Fibroblast of villous mesenchyme (primary cell): ENCODE measurements at regions not wholly inside any gene's neighbourhood (a gene's known extent, or its start where the extent isn't known, plus 50 kb on each side); places are given as distances from the start of the nearest gene placed in this dataset.
"Not testable (repeated sequence)": the region's sequence is repeated elsewhere in the genome, so short reads cannot be mapped to it uniquely, and the experiment has no call there.

Experiments used
- DNase-seq: peaks from one replicate; pipeline ENCODE4 v3.0.0-alpha.2; 2010; ENCODE audit warnings: low read depth
- H3K4me3 ChIP-seq: 2 replicates; pipeline ENCODE4 v1.5.1; 2011; ENCODE audit warnings: low read depth, mild to moderate bottlenecking, low read length
- CTCF ChIP-seq: IDR thresholded peaks from 2 replicates; pipeline ENCODE4 v1.5.1; 2012; ENCODE audit warnings: low read depth, mild to moderate bottlenecking, low read length; ENCODE audit not compliant: insufficient read depth

GRCh38 chr21:17089091-17089491, 423.8 kb upstream of the CXADR start:
- H3K4me3 ChIP-seq: no peak overlapping the region
- DNase-seq: peak; percentile 66
- TF ChIP-seq CTCF: no peak

DNA sequence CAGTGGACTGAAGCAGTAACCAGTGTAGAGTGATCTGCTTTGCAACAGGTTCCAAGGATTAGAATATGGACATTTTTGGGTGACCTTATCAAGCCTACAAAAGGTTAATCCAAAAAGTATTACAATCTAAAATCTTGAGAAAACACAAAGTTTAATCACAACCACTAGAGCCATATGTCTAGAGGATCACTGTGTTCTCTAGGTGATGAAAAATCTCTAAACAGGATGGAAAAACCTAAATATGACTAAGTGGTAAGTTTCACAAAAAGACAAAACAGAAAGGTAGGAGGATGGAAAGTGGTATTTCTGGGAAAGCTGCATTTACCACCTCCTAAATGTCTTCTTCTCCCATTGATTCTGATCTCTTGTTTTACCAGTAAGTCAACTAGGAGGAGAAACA, 411.1 kb upstream of the CXADR start:
- no peak for TF ChIP-seq CTCF
- no peak overlapping the region for H3K4me3 ChIP-seq

DNA sequence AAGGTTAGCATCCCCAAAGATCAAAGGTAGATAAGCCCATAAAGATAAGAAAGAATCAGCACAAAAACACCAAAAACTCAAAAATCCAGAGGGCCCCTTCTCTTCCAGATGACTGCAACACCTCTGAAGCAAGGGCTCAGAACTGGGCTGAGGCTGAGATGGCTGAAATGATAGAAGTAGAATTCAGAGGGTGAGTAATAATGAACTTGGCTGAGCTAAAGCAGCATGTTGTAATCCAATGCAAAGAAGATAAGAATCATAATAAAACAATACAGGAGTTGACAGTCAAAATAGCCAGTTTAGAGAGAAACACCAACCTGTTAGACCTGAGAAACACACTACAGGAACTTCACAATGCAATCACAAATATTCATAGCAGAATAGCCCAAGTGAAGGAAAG, 406.9 kb upstream of the CXADR start:
- TF ChIP-seq CTCF: no peak
- peak; percentile 2 for DNase-seq
- H3K4me3 ChIP-seq: no peak overlapping the region

More for the DNA sequence above, 411.1 kb upstream of the CXADR start:
- no peak for DNase-seq

DNA sequence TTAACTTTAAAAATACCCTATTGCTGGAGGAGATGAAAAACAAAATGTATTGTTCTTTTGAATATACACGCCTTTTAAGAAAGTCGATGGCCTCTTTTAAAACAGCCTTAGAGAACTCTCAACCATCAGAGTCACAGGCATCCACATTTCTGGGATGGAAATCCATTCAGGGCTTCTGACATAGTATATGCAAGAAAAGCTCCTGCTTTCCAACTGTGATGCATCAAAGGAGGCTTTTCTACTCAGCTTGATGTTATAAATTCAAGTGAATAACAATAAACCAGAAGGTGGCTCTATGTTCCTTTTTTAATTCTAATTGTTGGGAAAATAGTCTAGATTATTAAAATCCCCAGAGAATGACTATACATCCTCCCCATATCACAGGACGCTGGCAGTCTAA, 398.8 kb upstream of the CXADR start:
- H3K4me3 ChIP-seq: no peak overlapping the region
- DNase-seq: no peak
- no peak for TF ChIP-seq CTCF

DNA sequence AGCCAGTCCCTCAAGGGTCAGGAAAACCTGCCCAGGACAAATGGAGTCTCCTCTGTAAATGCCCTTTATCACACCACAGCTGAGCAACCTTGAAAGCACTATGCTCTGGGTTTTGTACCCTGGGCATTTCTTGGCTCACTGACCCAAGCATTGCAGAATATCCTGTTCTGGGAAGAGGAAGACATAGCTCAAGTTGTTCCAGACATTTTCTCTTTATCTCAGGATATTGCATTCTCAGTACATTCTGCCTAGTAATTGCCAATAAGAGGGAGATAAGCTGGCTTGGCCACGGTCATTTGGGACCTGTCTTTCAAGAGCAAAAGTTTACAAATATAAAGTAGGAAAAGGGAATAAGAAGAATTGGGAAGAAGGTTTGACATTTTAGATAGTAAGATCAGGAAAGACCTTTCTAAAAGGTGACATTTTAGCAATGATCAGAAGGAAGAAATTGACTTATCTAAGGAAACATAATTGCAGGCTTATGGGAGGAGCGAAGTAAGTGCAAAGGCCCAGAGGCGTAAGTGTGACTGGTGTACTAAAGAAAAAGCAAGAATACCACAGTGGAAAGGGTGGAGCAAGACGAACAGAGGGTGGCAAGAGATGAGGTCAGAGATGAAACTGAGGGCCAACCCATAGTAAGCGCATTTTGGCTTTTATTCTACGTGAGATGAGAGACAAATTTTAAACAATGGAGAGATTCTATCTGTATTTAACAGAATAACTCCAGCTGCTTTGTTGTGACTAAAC, 394.0 kb upstream of the CXADR start:
- no peak for DNase-seq

DNA sequence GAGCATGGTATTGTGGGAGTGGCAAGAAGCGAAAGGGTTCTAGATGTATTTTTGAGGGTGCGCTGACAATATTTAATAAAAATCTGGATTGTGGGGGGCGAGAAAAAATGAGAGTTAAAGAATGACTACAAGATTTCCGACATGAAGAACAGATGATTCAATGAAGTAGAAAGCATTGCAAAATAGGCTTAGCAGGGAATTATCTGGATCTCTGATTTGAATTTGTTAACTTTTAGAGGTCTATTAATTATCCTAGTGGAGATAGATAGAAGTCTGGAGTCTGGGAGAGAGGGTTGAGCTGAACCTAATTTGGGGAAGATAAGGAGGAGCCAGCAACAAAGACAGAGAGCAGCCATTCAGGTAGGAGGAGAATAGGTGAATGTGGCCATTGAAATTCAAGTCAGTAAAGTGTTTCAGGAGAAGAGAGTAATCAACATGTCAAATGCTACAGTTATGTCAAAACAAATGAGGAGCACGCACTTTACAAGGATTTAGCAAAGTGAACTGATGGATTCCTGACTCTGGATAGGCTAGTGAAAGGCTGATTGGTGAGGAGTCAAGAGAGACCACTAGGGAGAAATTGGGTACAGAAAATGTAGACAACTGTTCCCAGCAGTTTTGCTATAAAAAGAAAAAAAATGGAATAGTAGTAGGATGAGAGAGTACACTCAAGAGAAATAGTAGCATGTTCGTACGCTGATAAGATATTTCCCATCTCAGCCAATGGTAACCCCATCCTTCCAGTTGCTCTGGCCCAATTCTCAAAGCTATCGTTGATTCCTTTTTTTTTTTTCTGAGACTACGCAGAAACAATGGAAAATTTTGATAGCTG, 393.2 kb upstream of the CXADR start:
- no peak for TF ChIP-seq CTCF
- no peak for DNase-seq
- no peak overlapping the region for H3K4me3 ChIP-seq

More for the DNA sequence above, 394.0 kb upstream of the CXADR start:
- H3K4me3 ChIP-seq: no peak overlapping the region
- TF ChIP-seq CTCF: no peak

GRCh38 chr21:17127395-17127794, 385.4 kb upstream of the CXADR start:
- not testable (repeated sequence) for H3K4me3 ChIP-seq, DNase-seq
